A549 (cell line): ENCODE measurements at regions not wholly inside any gene's neighbourhood (a gene's known extent, or its start where the extent isn't known, plus 50 kb on each side); places are given as distances from the start of the nearest gene placed in this dataset.

ENCODE experiments used
- ATAC-seq, 2 experiments: fragments of 200-7000 bp in 1 of 2; fragments of >200 bp in 1 of 2; cut with Nextera tagmentation in 1 of 2; cut with Tn5 transposase in 1 of 2; 3 replicates each; pipeline versions ENCODE4 v1.8.0 to v1.9.1; 2018 to 2020; ENCODE audit warnings: mild to moderate bottlenecking in 1 of 2, moderate library complexity in 1 of 2
- CTCF ChIA-PET: fragments of 300-600 bp; sonication (Branson Sonifier 250); formaldehyde crosslinking; extraction: SDS; loops from one replicate; lab custom pipeline; 2021; ENCODE audit warnings: antibody characterized with exemption, inconsistent platforms; lab: Yijun Ruan, JAX
- POLR2A ChIA-PET: fragments of 350-600 bp; formaldehyde crosslinking; extraction: SDS; loops from one replicate; lab custom pipeline; 2021; ENCODE audit warnings: antibody characterized with exemption, inconsistent platforms; lab: Yijun Ruan, JAX
- DNase-seq, 2 experiments: peaks; one replicate each; pipeline versions ENCODE4 v3.0.0 to v3.0.0-alpha.2; 2011 to 2016; ENCODE audit warnings: low read depth in 1 of 2, low spot score in 1 of 2
- FAIRE-seq: peaks from 2 replicates; lab custom pipeline; 2011; peaks lifted over from hg19 to GRCh38; lab: Jason Lieb, UNC
- H3K27ac ChIP-seq, 2 experiments: fragments of >200 bp; sonication (Bioruptor Twin); formaldehyde crosslinking; 3 replicates each; pipeline ENCODE4 v1.5.1; 2016 to 2017
- H3K4me1 ChIP-seq: fragments of >200 bp; sonication (Bioruptor Twin); formaldehyde crosslinking; 3 replicates; pipeline ENCODE4 v1.6.1; 2016
- H3K4me2 ChIP-seq: fragments of >200 bp; sonication (Bioruptor Twin); formaldehyde crosslinking; 3 replicates; pipeline ENCODE4 v1.6.1; 2016
- H3K4me3 ChIP-seq: fragments of >200 bp; sonication (Bioruptor Twin); formaldehyde crosslinking; 3 replicates; pipeline ENCODE4 v1.5.1; 2016
- H3K9me3 ChIP-seq: fragments of >200 bp; sonication (Bioruptor Twin); formaldehyde crosslinking; 3 replicates; pipeline ENCODE4 v1.6.1; 2016
- CBX8 ChIP-seq: fragments of 200-600 bp; sonication (generic); IDR thresholded peaks from 2 replicates; pipeline ENCODE4 v1.6.1; 2016
- CEBPB ChIP-seq, 2 experiments: fragments of >200 bp in 1 of 2; sonication (Bioruptor Twin) in 1 of 2; formaldehyde crosslinking in 1 of 2; IDR thresholded peaks; 2 replicates each; pipeline ENCODE4 v1.6.1; 2012 to 2016
- CHD2 ChIP-seq: fragments of 150-350 bp; IDR thresholded peaks from 2 replicates; pipeline ENCODE4 v1.6.1; 2014; ENCODE audit warnings: low read length; ENCODE audit not compliant: partially characterized antibody
- EHMT2 ChIP-seq: fragments of 200-600 bp; sonication (generic); IDR thresholded peaks from 2 replicates; pipeline ENCODE4 v1.6.1; 2016; ENCODE audit warnings: antibody characterized with exemption, low read depth, mild to moderate bottlenecking, moderate library complexity
- EP300 ChIP-seq, 2 experiments: fragments of >200 bp; sonication (Bioruptor Twin); formaldehyde crosslinking; IDR thresholded peaks; 2 replicates in 1 of 2; 3 replicates in 1 of 2; pipeline ENCODE4 v1.6.1; 2016 to 2017
- ESRRA ChIP-seq: fragments of 150-350 bp; IDR thresholded peaks from 2 replicates; pipeline ENCODE4 v1.6.1; 2014; ENCODE audit warnings: mild to moderate bottlenecking, low read length, borderline replicate concordance
- FOSL2 ChIP-seq, 2 experiments: fragments of 450-650 bp in 1 of 2; fragments of >200 bp in 1 of 2; sonication (Bioruptor Twin) in 1 of 2; formaldehyde crosslinking; IDR thresholded peaks; 2 replicates each; pipeline versions ENCODE4 v1.5.0 to v1.6.1; 2016 to 2020; ENCODE audit warnings: mild to moderate bottlenecking in 1 of 2, moderate library complexity in 1 of 2
- FOXS1 ChIP-seq: fragments of 250-450 bp; sonication (Bioruptor Pico); IDR thresholded peaks from 2 replicates; pipeline ENCODE4 v1.5.0; 2020; ENCODE audit warnings: mild to moderate bottlenecking, moderate library complexity
- HDAC2 ChIP-seq: fragments of 200-600 bp; sonication (generic); IDR thresholded peaks from 2 replicates; pipeline ENCODE4 v1.6.1; 2016
- HEYL ChIP-seq: fragments of 250-450 bp; sonication (Bioruptor Pico); IDR thresholded peaks from 2 replicates; pipeline ENCODE4 v1.8.0; 2021; ENCODE audit warnings: mild to moderate bottlenecking, moderate library complexity
- HOXB13 ChIP-seq: fragments of 250-450 bp; sonication (Bioruptor Pico); IDR thresholded peaks from 2 replicates; pipeline ENCODE4 v1.5.0; 2020; ENCODE audit warnings: low read depth, mild to moderate bottlenecking, moderate library complexity
- HOXB5 ChIP-seq: fragments of 250-450 bp; sonication (Bioruptor Pico); IDR thresholded peaks from 2 replicates; pipeline ENCODE4 v1.5.0; 2020; ENCODE audit warnings: mild to moderate bottlenecking, moderate library complexity
- KDM1A ChIP-seq: fragments of 200-600 bp; sonication (generic); IDR thresholded peaks from 2 replicates; pipeline ENCODE4 v1.6.1; 2016; ENCODE audit warnings: low read depth, mild to moderate bottlenecking
- PHF8 ChIP-seq: fragments of 200-600 bp; sonication (generic); IDR thresholded peaks from 2 replicates; pipeline ENCODE4 v1.6.1; 2016; ENCODE audit warnings: low read depth, mild to moderate bottlenecking, antibody characterized with exemption, moderate library complexity, borderline replicate concordance
- POLR2A ChIP-seq: IDR thresholded peaks from 2 replicates; pipeline ENCODE4 v1.6.1; 2012; ENCODE audit warnings: mild to moderate bottlenecking, low read length
- POLR2AphosphoS2 ChIP-seq: conservative IDR thresholded peaks from 2 replicates; pipeline ENCODE4 v1.6.1; 2012; ENCODE audit warnings: low read length, improper control_type of control experiment, inconsistent platforms
- RAD21 ChIP-seq, 2 experiments: fragments of >200 bp in 1 of 2; sonication (Bioruptor Twin) in 1 of 2; formaldehyde crosslinking in 1 of 2; IDR thresholded peaks in 1 of 2; conservative IDR thresholded peaks in 1 of 2; 2 replicates in 1 of 2; 3 replicates in 1 of 2; pipeline ENCODE4 v1.6.1; 2012 to 2018; ENCODE audit warnings: inconsistent platforms in 1 of 2
- RARB ChIP-seq: fragments of 250-450 bp; sonication (Bioruptor Pico); IDR thresholded peaks from 2 replicates; pipeline ENCODE4 v1.8.0; 2021; ENCODE audit warnings: mild to moderate bottlenecking, moderate library complexity
- RCOR1 ChIP-seq: fragments of 150-350 bp; IDR thresholded peaks from 2 replicates; pipeline ENCODE4 v1.6.1; 2014; ENCODE audit warnings: antibody characterized with exemption, low read length, low read depth
- RNF2 ChIP-seq: fragments of 200-600 bp; sonication (generic); IDR thresholded peaks from 2 replicates; pipeline ENCODE4 v1.6.1; 2016; ENCODE audit warnings: low read depth, mild to moderate bottlenecking, antibody characterized with exemption, moderate library complexity, borderline replicate concordance
- ZC3H11A ChIP-seq: fragments of 450-650 bp; IDR thresholded peaks from 2 replicates; pipeline ENCODE4 v1.6.1; 2014; ENCODE audit warnings: antibody characterized with exemption, mild to moderate bottlenecking
- ZNF302 ChIP-seq: fragments of 250-450 bp; sonication (Bioruptor Pico); IDR thresholded peaks from 2 replicates; pipeline ENCODE4 v1.9.0; 2021; ENCODE audit warnings: inconsistent platforms, mild to moderate bottlenecking, moderate library complexity
- ZSCAN20 ChIP-seq: fragments of 250-450 bp; sonication (Bioruptor Pico); IDR thresholded peaks from 2 replicates; pipeline ENCODE4 v1.8.0; 2022; ENCODE audit warnings: mild to moderate bottlenecking, moderate library complexity
- WGBS: methylation state at CpG from one replicate; pipeline ENCODE4 v1.1.6; 2017; ENCODE audit errors: missing lambda C conversion rate; 5-methylcytosine and 5-hydroxymethylcytosine counted together
- TF ChIP-seq, protein P1 (sequence below): fragments of 250-450 bp; sonication (Bioruptor Pico); IDR thresholded peaks from 2 replicates; pipeline ENCODE4 v1.5.0; 2021; ENCODE audit warnings: mild to moderate bottlenecking, moderate library complexity, borderline replicate concordance
- TF ChIP-seq, protein P2 (sequence below): fragments of 250-450 bp; sonication (Bioruptor Pico); IDR thresholded peaks from 2 replicates; pipeline ENCODE4 v1.5.0; 2020; ENCODE audit warnings: low read depth, mild to moderate bottlenecking, moderate library complexity
- TF ChIP-seq, protein P3 (sequence below): IDR thresholded peaks from 2 replicates; pipeline ENCODE4 v1.6.1; 2012
- TF ChIP-seq, protein P4 (sequence below): IDR thresholded peaks from 2 replicates; pipeline ENCODE4 v1.6.1; 2012; ENCODE audit warnings: low read depth, borderline replicate concordance
- TF ChIP-seq, protein P5 (sequence below): fragments of >200 bp; sonication (Bioruptor Twin); formaldehyde crosslinking; IDR thresholded peaks from 3 replicates; pipeline ENCODE4 v1.6.1; 2016

DNA sequence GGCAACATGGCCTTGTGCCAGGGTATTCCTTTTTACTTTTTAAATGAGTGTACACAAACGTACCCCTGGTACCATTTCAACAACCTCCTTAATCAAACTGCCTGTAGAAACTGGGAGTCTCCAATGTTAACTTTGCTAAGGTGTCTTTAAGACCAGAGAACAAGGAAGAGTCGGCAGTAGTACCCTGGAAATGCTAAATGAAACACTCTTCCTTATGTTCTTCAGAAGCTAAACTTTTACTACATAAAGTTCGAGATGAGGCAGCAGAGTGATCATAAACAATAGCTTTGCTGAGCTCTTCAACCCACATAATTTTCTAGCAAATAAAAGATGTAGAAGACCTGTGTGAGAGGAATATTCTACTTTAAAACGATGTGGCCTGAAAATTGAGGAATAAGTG, 297.7 kb upstream of the NRIP1 start:
- H3K4me1 ChIP-seq: no peaks in the 10 kb centered on the region
- TF ChIP-seq RAD21 (conservative IDR thresholded peaks at IDR 0.05 in 1 of 2, IDR thresholded peaks at IDR 0.05 in 1 of 2) (no peak), POLR2A (no peak), HOXB13 (CRISPR knock-in tag) (no peak), POLR2AphosphoS2 (no peak), CHD2 (no peak), ESRRA (no peak), CEBPB (IDR thresholded peaks at IDR 0.05) (no peak), ZC3H11A (no peak), CBX8 (no peak), HEYL (CRISPR knock-in tag) (no peak), RARB (CRISPR knock-in tag) (no peak), RCOR1 (no peak), ZNF302 (CRISPR knock-in tag) (no peak), HDAC2 (no peak)
- TF ChIP-seq, protein P1, sequence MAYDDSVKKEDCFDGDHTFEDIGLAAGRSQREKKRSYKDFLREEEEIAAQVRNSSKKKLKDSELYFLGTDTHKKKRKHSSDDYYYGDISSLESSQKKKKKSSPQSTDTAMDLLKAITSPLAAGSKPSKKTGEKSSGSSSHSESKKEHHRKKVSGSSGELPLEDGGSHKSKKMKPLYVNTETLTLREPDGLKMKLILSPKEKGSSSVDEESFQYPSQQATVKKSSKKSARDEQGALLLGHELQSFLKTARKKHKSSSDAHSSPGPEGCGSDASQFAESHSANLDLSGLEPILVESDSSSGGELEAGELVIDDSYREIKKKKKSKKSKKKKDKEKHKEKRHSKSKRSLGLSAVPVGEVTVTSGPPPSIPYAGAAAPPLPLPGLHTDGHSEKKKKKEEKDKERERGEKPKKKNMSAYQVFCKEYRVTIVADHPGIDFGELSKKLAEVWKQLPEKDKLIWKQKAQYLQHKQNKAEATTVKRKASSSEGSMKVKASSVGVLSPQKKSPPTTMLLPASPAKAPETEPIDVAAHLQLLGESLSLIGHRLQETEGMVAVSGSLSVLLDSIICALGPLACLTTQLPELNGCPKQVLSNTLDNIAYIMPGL: no peak
- TF ChIP-seq, protein P2, sequence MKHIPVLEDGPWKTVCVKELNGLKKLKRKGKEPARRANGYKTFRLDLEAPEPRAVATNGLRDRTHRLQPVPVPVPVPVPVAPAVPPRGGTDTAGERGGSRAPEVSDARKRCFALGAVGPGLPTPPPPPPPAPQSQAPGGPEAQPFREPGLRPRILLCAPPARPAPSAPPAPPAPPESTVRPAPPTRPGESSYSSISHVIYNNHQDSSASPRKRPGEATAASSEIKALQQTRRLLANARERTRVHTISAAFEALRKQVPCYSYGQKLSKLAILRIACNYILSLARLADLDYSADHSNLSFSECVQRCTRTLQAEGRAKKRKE: no peak
- TF ChIP-seq, protein P3, sequence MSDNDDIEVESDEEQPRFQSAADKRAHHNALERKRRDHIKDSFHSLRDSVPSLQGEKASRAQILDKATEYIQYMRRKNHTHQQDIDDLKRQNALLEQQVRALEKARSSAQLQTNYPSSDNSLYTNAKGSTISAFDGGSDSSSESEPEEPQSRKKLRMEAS: no peak
- TF ChIP-seq, protein P4, sequence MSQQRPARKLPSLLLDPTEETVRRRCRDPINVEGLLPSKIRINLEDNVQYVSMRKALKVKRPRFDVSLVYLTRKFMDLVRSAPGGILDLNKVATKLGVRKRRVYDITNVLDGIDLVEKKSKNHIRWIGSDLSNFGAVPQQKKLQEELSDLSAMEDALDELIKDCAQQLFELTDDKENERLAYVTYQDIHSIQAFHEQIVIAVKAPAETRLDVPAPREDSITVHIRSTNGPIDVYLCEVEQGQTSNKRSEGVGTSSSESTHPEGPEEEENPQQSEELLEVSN: no peak
- TF ChIP-seq, all 56 proteins: peak for 0
- ChIA-PET POLR2A (no interaction called here), CTCF (no interaction called here)
- ATAC-seq (no peak), DNase-seq (no peak), FAIRE-seq (no peak)
- Histone ChIP-seq H3K4me2 (no peak overlapping the region), H3K4me3 (no peak overlapping the region), H3K27ac (no peak overlapping the region), H3K9me3 (peaks cover 12% of the 10 kb centered on the region; the same call in 1 of the 3 replicates)
- WGBS: 63% methylated on average over 4 of the region's 4 CpGs

DNA sequence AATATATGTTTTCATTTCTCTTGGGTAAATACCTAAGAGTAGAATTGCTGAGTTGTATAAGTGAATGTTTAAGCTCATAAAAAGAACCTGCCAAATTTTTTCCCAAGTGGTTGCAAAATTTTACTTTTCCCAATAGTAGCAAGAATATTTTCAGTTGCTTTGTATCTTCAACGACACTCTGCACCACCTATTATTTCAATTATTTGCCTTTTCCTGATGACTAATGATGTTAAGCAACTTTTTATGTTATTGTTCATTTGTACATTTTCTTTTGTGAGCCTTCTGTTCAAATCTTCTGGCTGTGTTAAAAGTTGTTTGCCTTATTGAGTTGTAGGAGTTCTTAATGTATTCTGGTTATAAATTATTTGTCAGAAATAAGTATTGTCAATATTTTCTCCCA, 299.1 kb upstream of the NRIP1 start:
- POLR2A ChIA-PET: no interaction called here
- H3K4me1 ChIP-seq: no peaks in the 10 kb centered on the region
- ATAC-seq: no peak
- FAIRE-seq: no peak
- DNase-seq: no peak
- CTCF ChIA-PET: no interaction called here
- no peak overlapping the region for H3K4me2 ChIP-seq
- 9% methylated on average over 1 of the region's 1 CpG for WGBS
- no peak for TF ChIP-seq ESRRA
- no peak for TF ChIP-seq ZSCAN20 (CRISPR knock-in tag)
- TF ChIP-seq, protein P5, sequence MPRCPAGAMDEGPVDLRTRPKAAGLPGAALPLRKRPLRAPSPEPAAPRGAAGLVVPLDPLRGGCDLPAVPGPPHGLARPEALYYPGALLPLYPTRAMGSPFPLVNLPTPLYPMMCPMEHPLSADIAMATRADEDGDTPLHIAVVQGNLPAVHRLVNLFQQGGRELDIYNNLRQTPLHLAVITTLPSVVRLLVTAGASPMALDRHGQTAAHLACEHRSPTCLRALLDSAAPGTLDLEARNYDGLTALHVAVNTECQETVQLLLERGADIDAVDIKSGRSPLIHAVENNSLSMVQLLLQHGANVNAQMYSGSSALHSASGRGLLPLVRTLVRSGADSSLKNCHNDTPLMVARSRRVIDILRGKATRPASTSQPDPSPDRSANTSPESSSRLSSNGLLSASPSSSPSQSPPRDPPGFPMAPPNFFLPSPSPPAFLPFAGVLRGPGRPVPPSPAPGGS: no peak
- TF ChIP-seq PHF8: no peak
- no peak for TF ChIP-seq HOXB5
- TF ChIP-seq RNF2: no peak
- no peak for TF ChIP-seq FOXS1 (CRISPR knock-in tag)
- TF ChIP-seq HEYL (CRISPR knock-in tag): no peak
- TF ChIP-seq EHMT2: no peak
- TF ChIP-seq FOSL2 (IDR thresholded peaks at IDR 0.05): no peak
- no peak; the same call in 1 of the 2 replicates for TF ChIP-seq FOSL2 (CRISPR knock-in tag; IDR thresholded peaks at IDR 0.05)
- no peak for TF ChIP-seq KDM1A
- TF ChIP-seq EP300 (IDR thresholded peaks at IDR 0.05): no peak
- no peak overlapping the region for H3K4me3 ChIP-seq
- peaks cover 12% of the 10 kb centered on the region; the same call in 1 of the 3 replicates for H3K9me3 ChIP-seq
- no peak overlapping the region for H3K27ac ChIP-seq
